SK-N-MC (cell line): ENCODE measurements at regions not wholly inside any gene's neighbourhood (a gene's known extent, or its start where the extent isn't known, plus 50 kb on each side); places are given as distances from the start of the nearest gene placed in this dataset.

ENCODE experiments used
- EZH2 ChIP-seq: fragments of 200-600 bp; sonication (generic); IDR thresholded peaks from one replicate; pipeline ENCODE4 v1.6.1; 2017; ENCODE audit warnings: antibody characterized with exemption
- FOXP2 ChIP-seq: optimal IDR thresholded peaks from 2 replicates; pipeline ENCODE3; 2011; ENCODE audit warnings: mild to moderate bottlenecking, moderate library complexity; ENCODE audit not compliant: insufficient read depth; ENCODE audit errors: extremely low read length, control extremely low read depth
- POLR2AphosphoS5 ChIP-seq: IDR thresholded peaks from 2 replicates; pipeline ENCODE4 v1.6.1; 2012; ENCODE audit warnings: mild to moderate bottlenecking, low read depth, low read length, borderline replicate concordance

GRCh38 chr11:106152013-106152412, 74.6 kb downstream of the AASDHPPT start:
- TF ChIP-seq POLR2AphosphoS5 (no peak), FOXP2 (no peak), EZH2 (no peak)
